Body of pancreas (tissue), 4 donors: ENCODE measurements at regions not wholly inside any gene's neighbourhood (a gene's known extent, or its start where the extent isn't known, plus 50 kb on each side); places are given as distances from the start of the nearest gene placed in this dataset.
"Not testable (repeated sequence)": the region's sequence is repeated elsewhere in the genome, so short reads cannot be mapped to it uniquely, and the experiment has no call there.

Experiments used
- ATAC-seq: fragments of 150-250 bp; one replicate; pipeline ENCODE4 v1.9.1; 2016
- DNase-seq, 4 donors: peaks; one replicate each; pipeline ENCODE4 v3.0.0-alpha.2; 2019
- H3K27ac ChIP-seq, 4 donors: fragments of 200-600 bp; sonication (generic); 1 replicate in 3 of 4; 2 replicates in 1 of 4; pipeline versions ENCODE4 v1.5.1 to v1.6.1; 2016 to 2019; ENCODE audit warnings: mild to moderate bottlenecking in 1 of 4, mixed read lengths in 1 of 4, moderate library complexity in 1 of 4
- H3K27me3 ChIP-seq, 2 donors: fragments of 200-600 bp; sonication (generic); one replicate each; pipeline ENCODE4 v1.6.0; 2016; ENCODE audit warnings: mild to moderate bottlenecking in 1 of 2
- H3K36me3 ChIP-seq, 2 donors: fragments of 200-600 bp; sonication (generic); replicated peaks in 1 of 2; 2 replicates each; pipeline ENCODE4 v1.5.1; 2016; ENCODE audit warnings: low read depth in 2 of 2; ENCODE audit not compliant: insufficient read depth in 1 of 2
- H3K4me1 ChIP-seq: fragments of 200-600 bp; sonication (generic); one replicate; pipeline ENCODE4 v1.6.0; 2016
- H3K4me3 ChIP-seq, 2 donors: fragments of 200-600 bp; sonication (generic); 1 replicate in 1 of 2; 2 replicates in 1 of 2; pipeline ENCODE4 v1.5.1; 2016 to 2019
- H3K9me3 ChIP-seq, 3 donors: fragments of 200-600 bp; sonication (generic); 1 replicate in 2 of 3; 2 replicates in 1 of 3; pipeline ENCODE4 v1.5.1; 2016
- POLR2A ChIP-seq, 3 donors: fragments of 450-650 bp; IDR thresholded peaks; one replicate each; pipeline ENCODE4 v1.6.1; 2016; ENCODE audit warnings: antibody characterized with exemption in 3 of 3, mild to moderate bottlenecking in 2 of 3
- WGBS, 2 donors: methylation state at CpG; one replicate each; pipeline ENCODE4 v1.1.5; 2017; 5-methylcytosine and 5-hydroxymethylcytosine counted together
- intact Hi-C: fragments of 100-400 bp; cut with DNase I; formaldehyde crosslinking; loops from one replicate; pipeline ENCODE4 v1.15.1; 2023
- TF ChIP-seq, protein P1 (sequence below), 7 experiments: fragments of 450-650 bp in 4 of 7; fragments of 200-600 bp in 3 of 7; sonication (generic) in 3 of 7; IDR thresholded peaks; one replicate each; pipeline ENCODE4 v1.5.1; 2016 to 2019; ENCODE audit warnings: antibody characterized with exemption in 7 of 7

DNA sequence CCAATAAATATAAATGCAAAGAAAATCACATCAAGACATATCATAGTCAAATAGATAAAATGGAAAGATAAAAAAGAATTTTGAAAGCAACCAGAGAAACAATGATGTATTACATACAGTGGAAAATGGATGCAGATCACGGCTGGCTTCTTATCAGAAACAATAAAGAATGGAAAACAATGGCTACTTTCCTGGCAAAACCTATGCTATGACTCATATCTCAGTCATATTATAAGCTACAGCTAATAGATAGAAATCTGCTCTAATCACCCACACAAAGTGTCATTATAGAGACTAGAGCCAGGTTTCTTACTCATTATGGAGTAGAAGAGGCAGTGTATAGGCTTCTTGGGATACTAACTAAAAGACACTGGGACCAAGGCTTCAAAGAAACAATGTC lies 93.5 kb upstream of the TACR1 start:
- no peak overlapping the region for H3K4me3 ChIP-seq
- TF ChIP-seq, protein P1, sequence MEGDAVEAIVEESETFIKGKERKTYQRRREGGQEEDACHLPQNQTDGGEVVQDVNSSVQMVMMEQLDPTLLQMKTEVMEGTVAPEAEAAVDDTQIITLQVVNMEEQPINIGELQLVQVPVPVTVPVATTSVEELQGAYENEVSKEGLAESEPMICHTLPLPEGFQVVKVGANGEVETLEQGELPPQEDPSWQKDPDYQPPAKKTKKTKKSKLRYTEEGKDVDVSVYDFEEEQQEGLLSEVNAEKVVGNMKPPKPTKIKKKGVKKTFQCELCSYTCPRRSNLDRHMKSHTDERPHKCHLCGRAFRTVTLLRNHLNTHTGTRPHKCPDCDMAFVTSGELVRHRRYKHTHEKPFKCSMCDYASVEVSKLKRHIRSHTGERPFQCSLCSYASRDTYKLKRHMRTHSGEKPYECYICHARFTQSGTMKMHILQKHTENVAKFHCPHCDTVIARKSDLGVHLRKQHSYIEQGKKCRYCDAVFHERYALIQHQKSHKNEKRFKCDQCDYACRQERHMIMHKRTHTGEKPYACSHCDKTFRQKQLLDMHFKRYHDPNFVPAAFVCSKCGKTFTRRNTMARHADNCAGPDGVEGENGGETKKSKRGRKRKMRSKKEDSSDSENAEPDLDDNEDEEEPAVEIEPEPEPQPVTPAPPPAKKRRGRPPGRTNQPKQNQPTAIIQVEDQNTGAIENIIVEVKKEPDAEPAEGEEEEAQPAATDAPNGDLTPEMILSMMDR (IDR thresholded peaks at IDR 0.05): no peak
- TF ChIP-seq POLR2A (IDR thresholded peaks at IDR 0.05): no peak
- H3K4me1 ChIP-seq: no peaks in the 10 kb centered on the region
- no peaks in the 10 kb centered on the region for H3K27me3 ChIP-seq
- no peak for ATAC-seq
- no peak overlapping the region for H3K27ac ChIP-seq
- no peak for DNase-seq
- 73 to 79% methylated on average over 1 of the region's 1 CpG for WGBS, 2 donors
- no peaks in the 10 kb centered on the region for H3K36me3 ChIP-seq
- intact Hi-C loops: no loop called here
- H3K9me3 ChIP-seq: no peaks in the 10 kb centered on the region

DNA sequence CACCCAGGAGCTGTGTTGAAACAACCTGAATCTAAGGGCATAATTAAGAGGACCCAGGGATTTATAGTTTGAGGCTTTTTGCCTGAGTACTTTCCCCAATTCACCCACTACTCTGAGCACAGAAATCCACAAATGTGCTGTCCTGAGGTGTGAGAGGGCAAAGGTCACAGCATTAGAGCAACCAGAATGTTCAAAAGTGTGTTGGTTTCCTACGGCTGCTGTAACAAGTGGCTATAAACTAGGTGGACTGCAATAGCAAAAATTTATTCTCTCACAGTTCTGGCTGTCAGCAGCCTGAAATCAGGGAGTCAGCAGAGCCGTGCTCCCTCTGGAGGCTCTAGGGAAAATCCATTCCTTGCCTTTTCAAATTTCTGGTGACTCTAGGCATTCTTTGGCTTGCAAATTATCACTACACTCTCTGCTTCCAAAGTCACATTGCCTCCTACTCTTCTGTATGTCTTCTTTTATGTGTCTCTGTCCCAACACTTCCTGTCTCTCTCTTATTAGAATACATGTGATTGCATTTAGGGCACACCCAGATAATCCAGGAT lies 91.4 kb upstream of the TACR1 start:
- WGBS, 2 donors: 40 to 43% methylated on average over 2 of the region's 2 CpGs
- Histone ChIP-seq H3K36me3 (no peaks in the 10 kb centered on the region), H3K4me1 (no peaks in the 10 kb centered on the region), H3K27ac (no peak overlapping the region), H3K4me3 (no peak overlapping the region), H3K9me3 (no peaks in the 10 kb centered on the region), H3K27me3 (no peaks in the 10 kb centered on the region)
- intact Hi-C loops: no loop called here
- no peak for ATAC-seq
- no peak for DNase-seq
- TF ChIP-seq, protein P1 (IDR thresholded peaks at IDR 0.05): no peak
- TF ChIP-seq POLR2A (IDR thresholded peaks at IDR 0.05): no peak

DNA sequence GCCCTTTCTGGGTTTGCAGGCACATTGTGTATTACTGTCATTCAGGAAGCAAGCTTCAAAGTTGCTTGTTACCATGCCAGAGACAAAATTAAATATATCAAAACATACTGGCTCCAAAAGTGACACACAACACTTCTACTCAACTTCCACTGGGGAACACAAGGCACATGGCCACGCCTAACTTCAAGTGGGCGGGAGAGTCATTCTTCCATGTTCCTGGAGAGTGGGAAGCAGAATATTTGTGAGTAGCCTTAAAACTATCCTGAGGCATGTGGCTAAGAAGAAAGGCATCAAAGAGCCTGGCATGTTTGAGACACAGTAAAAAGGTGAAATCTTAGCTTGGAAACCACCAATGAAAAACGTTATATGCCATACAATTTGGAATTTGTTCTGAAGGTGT lies 90.5 kb upstream of the TACR1 start:
- no peak overlapping the region for H3K4me3 ChIP-seq
- intact Hi-C loops: no loop called here
- ATAC-seq (no peak), DNase-seq (no peak)
- H3K9me3 ChIP-seq: no peaks in the 10 kb centered on the region
- no peaks in the 10 kb centered on the region for H3K4me1 ChIP-seq
- no peaks in the 10 kb centered on the region for H3K27me3 ChIP-seq
- no peaks in the 10 kb centered on the region for H3K36me3 ChIP-seq
- TF ChIP-seq, protein P1 (IDR thresholded peaks at IDR 0.05): no peak
- no peak for TF ChIP-seq POLR2A (IDR thresholded peaks at IDR 0.05)
- H3K27ac ChIP-seq: no peak overlapping the region
- 78 to 80% methylated on average over 3 of the region's 3 CpGs for WGBS, 2 donors

DNA sequence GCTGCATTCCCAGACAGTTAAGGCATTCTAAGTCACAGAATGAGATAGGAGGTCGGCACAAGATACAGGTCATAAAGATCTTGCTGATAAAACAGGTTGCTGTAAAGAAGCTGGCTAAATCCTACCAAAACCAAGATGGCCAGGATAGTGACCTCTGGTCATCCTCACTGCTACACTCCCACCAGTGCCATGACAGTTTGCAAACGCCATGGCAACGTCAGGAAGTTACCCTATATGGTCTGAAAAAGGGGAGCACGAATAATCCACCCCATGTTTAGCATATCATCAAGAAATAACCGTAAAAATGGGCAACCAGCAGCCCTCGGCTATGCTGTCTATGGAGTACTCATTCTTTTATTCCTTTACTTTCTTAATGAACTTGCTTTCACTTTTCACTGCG lies 89.9 kb upstream of the TACR1 start:
- H3K4me1 ChIP-seq, H3K9me3 ChIP-seq, H3K27ac ChIP-seq, intact Hi-C loops, DNase-seq, H3K27me3 ChIP-seq, H3K4me3 ChIP-seq, H3K36me3 ChIP-seq, ATAC-seq: not testable (repeated sequence)
- 59 to 61% methylated on average over 7 of the region's 7 CpGs for WGBS, 2 donors

DNA sequence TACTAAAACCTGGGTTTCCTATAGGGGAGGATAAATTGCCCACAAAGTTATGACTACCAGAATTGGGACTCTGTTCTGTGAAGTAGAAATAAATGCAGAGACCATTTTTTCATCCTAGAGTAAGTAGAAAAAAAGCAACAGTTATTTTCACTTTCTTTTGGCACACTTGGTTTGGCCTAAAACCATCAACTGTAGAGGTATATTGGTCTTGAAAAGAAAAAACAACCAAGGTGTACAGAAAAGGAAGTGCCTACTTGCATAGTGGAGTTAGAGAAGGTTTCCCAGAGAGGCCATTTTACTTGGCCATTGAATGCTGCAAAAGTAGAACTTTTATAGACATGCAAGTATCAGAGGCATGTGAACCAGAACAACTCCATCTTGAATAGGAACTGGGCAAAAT lies 89.4 kb upstream of the TACR1 start:
- no peak for ATAC-seq

More for the DNA sequence above, 89.4 kb upstream of the TACR1 start:
- Histone ChIP-seq H3K36me3 (no peaks in the 10 kb centered on the region), H3K4me1 (no peaks in the 10 kb centered on the region), H3K9me3 (no peaks in the 10 kb centered on the region), H3K4me3 (no peak overlapping the region), H3K27ac (no peak overlapping the region), H3K27me3 (no peaks in the 10 kb centered on the region)
- DNase-seq: no peak
- intact Hi-C loops: no loop called here
- TF ChIP-seq, protein P1 (IDR thresholded peaks at IDR 0.05): no peak
- TF ChIP-seq POLR2A (IDR thresholded peaks at IDR 0.05): no peak
